ENCODE measurements at regions not wholly inside any gene's neighbourhood (a gene's known extent, or its start where the extent isn't known, plus 50 kb on each side); places are given as distances from the start of the nearest gene placed in this dataset.
"Not testable (repeated sequence)": the region's sequence is repeated elsewhere in the genome, so short reads cannot be mapped to it uniquely, and the experiment has no call there.

DNA sequence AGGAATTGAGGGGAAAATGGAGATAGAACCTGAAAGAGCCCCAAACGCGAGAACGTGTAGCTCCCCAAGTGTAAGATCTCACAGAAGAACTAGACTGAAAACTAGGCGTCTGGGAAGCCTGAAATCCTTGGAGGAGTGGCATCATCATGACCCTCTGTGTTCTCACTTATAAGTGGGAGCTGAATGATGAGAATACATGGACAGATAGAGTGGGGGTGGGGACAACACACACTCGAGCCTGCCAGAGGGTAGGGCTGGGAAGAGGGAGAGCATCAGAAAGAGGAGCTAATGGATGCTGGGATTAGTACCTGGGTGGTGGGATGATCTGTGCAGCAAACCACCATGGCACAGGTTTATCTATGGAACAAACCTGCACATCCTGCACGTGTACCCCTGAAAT lies 258.7 kb upstream of the NOTCH2NLA start:
- not testable (repeated sequence) for H3K27me3 ChIP-seq (replicated peaks in 1 of 7)

DNA sequence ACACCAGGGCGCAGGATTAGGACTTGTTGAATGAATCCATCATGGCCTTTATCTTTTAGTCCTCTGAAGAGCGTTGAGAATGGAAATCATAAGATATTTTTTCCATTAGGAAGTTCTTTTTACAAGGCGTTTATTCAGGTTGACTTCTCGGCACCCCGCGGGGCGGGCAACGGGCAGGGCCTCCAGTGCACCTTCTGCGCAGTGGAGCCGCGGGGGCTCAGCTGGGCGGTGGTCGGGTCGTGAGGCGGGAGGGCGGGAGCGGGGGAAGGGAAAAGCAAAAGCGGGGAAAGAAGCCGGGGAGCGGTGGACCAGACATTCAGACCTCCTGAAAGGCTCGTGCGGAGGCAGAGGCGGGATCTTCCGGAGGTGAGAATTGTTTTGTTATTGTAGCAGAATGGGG lies 258.3 kb upstream of the NOTCH2NLA start:
- Histone ChIP-seq H3K27ac (peak overlapping the region in 2 of 8 donors; percentile 31 to 36), H3K4me3 (peak overlapping the region in 2 of 8 donors; percentile 33 to 49)
- DNase-seq; H3K36me3 ChIP-seq; H3K27me3 ChIP-seq (replicated peaks in 1 of 7); H3K9me3 ChIP-seq; intact Hi-C loops (cut with DNase I; ENCODE audit: low total_unique reads); H3K4me1 ChIP-seq: not testable (repeated sequence)
- 13 to 19% methylated on average over 12 to 17 of the region's 24 CpGs; no CpG with 5 or more reads in 3 of the 5 donors for WGBS, 5 donors

More for the DNA sequence above, 258.7 kb upstream of the NOTCH2NLA start:
- DNase-seq; H3K27ac ChIP-seq; H3K4me1 ChIP-seq; intact Hi-C loops (cut with DNase I; ENCODE audit: low total_unique reads); H3K36me3 ChIP-seq; H3K9me3 ChIP-seq; H3K4me3 ChIP-seq: not testable (repeated sequence)
- no CpG with 5 or more reads among the region's 6 CpGs for WGBS, 5 donors

DNA sequence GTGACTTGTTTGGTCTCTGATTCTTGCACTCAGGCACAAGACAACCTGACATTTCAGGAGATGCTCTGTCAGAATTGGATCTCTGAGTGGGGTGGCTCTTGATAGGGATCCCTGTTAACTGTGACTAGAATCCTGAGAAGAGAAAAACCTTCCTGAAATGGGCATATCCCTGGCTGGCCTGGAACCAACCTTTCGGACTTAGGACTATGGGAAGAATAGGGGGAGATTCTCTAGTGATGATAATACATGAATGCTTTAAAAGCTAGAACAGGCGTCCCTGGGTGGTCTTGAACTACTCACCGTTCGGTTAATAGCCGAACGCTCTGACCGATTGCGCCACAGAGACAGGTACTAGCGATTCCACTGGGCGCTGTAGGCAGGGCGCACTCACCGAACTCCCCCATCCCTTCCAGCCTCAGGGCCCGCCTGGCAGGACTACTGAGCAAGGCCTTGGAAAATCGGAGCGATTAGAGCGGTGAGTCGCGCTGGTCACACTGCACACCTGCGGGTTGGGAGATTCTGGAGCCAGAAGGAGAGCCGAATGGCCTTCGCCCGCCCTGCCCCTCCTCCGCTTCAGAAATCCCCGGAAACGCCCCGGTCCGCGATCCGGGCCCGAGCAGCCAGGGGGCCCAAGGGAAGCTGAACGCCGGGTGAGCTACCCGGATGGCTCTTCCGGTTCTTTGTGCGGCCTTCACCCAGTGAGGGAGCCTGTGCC lies 257.6 kb upstream of the NOTCH2NLA start:
- H3K4me1 ChIP-seq; H3K36me3 ChIP-seq; H3K9me3 ChIP-seq; intact Hi-C loops (cut with DNase I; ENCODE audit: low total_unique reads); DNase-seq; H3K27me3 ChIP-seq (replicated peaks in 1 of 7): not testable (repeated sequence)
- WGBS, 5 donors, result 20 to 49% (median 27%) methylated on average over 12 to 30 of the region's 35 CpGs; no CpG with 5 or more reads in 1 of the 5 donors
- H3K4me3 ChIP-seq, result peak overlapping the region in 4 of 8 donors; percentile 6 to 49 (median 26)
- H3K27ac ChIP-seq, result peak overlapping the region in 2 of 8 donors; percentile 31 to 36

DNA sequence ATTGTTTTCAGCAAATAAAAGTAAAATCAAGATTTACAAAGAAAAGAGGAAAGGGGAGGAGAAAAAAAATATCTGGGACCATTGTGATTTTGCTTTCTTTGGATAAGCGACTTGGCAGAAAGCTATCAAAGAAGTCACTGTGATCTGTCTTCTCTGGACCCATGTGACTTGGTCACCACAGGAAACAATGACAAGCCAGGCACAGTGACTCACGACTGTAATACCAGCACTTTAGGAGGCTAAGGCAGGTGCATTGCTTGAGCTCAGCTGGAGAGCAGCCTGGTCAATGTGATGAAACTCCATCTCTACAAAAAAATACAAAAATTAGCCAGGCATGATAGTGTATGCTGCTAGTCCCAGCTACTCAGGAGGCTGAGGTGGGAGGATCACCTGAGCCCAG lies 255.4 kb upstream of the NOTCH2NLA start:
- H3K36me3 ChIP-seq; DNase-seq; H3K27ac ChIP-seq; intact Hi-C loops (cut with DNase I; ENCODE audit: low total_unique reads); H3K4me1 ChIP-seq; H3K9me3 ChIP-seq; H3K4me3 ChIP-seq; H3K27me3 ChIP-seq (replicated peaks in 1 of 7): not testable (repeated sequence)
- 50 to 71% (median 70%) methylated on average over 1 of the region's 2 CpGs for WGBS, 5 donors

DNA sequence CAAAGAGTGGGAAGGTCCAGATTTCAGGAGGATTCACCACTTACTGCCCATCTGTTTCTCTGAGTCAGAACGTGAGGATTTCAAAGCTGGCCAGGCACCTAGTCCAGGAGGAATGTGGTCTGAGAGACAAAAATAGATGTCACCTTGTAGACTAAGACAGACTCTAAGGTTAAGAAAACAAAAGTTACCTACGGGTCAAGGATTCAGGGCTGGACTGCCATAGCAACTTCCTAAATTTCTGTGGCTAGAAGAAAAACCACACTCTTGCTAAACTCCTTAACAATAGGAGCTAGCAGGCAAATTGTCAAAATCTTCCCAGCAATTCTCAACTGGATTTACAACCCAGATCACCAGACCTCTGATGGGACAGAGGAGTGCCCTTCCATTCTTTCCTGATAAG lies 250.4 kb upstream of the NOTCH2NLA start:
- H3K9me3 ChIP-seq; H3K27ac ChIP-seq; H3K4me1 ChIP-seq; H3K4me3 ChIP-seq; DNase-seq; H3K36me3 ChIP-seq; intact Hi-C loops (cut with DNase I; ENCODE audit: low total_unique reads); H3K27me3 ChIP-seq (replicated peaks in 1 of 7): not testable (repeated sequence)
- 20 to 48% (median 41%) methylated on average over 1 of the region's 2 CpGs for WGBS, 5 donors

DNA sequence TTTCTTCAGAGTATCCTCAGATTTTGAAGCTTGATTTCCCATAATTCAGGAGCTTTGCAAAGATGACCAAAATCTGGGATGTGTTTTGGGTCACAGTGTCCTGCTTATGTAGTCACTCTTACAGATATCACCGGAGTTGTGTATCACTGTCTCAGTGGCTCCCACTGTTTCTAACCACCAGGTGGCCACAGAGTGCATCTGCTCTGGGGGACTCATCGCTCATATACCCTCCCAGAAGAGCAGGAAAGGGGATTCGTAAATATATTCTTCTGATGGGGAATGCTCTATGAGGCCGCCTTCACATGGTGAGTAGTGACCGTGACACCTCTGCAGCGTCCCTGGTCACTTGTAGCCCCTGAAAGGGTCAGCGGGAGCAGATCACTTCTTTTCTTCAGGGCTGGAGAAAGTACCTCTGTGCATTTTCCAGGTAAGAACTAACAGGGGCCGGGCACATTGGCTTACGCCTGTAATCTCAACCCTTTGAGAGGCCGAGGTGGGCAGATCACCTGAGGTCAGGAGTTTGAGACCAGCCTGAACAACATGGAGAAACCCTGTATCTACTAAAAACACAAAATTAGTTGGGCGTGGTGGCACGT lies 249.4 kb upstream of the NOTCH2NLA start:
- H3K4me1 ChIP-seq; intact Hi-C loops (cut with DNase I; ENCODE audit: low total_unique reads); H3K36me3 ChIP-seq; H3K9me3 ChIP-seq; H3K27me3 ChIP-seq (replicated peaks in 1 of 7); H3K4me3 ChIP-seq; H3K27ac ChIP-seq; DNase-seq: not testable (repeated sequence)
- TF ChIP-seq, protein P1, sequence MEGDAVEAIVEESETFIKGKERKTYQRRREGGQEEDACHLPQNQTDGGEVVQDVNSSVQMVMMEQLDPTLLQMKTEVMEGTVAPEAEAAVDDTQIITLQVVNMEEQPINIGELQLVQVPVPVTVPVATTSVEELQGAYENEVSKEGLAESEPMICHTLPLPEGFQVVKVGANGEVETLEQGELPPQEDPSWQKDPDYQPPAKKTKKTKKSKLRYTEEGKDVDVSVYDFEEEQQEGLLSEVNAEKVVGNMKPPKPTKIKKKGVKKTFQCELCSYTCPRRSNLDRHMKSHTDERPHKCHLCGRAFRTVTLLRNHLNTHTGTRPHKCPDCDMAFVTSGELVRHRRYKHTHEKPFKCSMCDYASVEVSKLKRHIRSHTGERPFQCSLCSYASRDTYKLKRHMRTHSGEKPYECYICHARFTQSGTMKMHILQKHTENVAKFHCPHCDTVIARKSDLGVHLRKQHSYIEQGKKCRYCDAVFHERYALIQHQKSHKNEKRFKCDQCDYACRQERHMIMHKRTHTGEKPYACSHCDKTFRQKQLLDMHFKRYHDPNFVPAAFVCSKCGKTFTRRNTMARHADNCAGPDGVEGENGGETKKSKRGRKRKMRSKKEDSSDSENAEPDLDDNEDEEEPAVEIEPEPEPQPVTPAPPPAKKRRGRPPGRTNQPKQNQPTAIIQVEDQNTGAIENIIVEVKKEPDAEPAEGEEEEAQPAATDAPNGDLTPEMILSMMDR (IDR thresholded peaks at IDR 0.05 in 8 of 11, conservative IDR thresholded peaks at IDR 0.05 in 3 of 11), result peak in 9 of 11 experiments; percentile 25 to 70 (median 48)
- 56 to 65% (median 58%) methylated on average over 11 to 12 of the region's 12 CpGs for WGBS, 5 donors

DNA sequence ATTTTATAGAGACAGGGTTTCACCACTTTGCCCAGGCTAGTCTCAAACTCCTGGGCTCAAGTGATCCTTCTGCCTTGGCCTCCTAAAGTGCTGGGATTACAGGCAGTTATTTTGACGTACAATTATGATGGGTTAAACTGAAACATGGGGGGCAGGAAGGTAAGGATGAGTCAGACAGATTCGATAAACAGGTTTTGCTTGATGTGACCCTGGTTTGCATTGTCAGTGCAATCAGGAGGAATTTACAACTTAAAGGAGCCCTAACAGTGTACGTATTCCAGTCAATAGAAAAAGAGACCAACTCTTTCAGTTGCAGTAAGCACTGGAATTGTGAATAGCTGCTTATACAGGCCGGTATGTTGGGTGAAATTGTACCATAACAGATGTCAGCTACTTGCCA lies 246.3 kb upstream of the NOTCH2NLA start:
- H3K9me3 ChIP-seq; intact Hi-C loops (cut with DNase I; ENCODE audit: low total_unique reads); H3K4me3 ChIP-seq; H3K27ac ChIP-seq; DNase-seq; H3K36me3 ChIP-seq; H3K27me3 ChIP-seq (replicated peaks in 1 of 7): not testable (repeated sequence)
- 69 to 91% (median 85%) methylated on average over 4 of the region's 4 CpGs for WGBS, 5 donors
- H3K4me1 ChIP-seq, result peaks cover 0 to 16% (median 2%) of the 10 kb centered on the region in 6 donors

DNA sequence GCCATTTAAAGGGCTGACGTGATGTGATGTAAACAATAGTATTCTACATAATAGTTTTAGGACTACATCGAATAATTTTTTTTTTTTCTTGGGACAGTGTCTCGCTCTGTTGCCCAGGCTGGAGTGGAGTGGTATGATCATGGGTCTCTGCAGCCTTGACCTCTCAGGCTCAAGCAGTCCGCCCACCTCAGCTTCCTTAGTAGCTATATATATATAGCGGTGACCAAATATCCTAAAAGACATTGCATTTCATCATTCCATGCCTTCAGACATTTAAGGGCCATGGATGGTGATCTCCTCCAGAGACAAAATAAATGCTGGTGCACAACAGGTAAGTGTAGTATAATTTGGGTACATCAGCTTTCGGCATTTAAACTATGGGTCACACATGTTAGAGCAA lies 245.4 kb upstream of the NOTCH2NLA start:
- 89 to 96% (median 92%) methylated on average over 6 of the region's 6 CpGs for WGBS, 5 donors
- H3K9me3 ChIP-seq; DNase-seq; H3K4me3 ChIP-seq; intact Hi-C loops (cut with DNase I; ENCODE audit: low total_unique reads); H3K36me3 ChIP-seq; H3K27me3 ChIP-seq (replicated peaks in 1 of 7); H3K27ac ChIP-seq: not testable (repeated sequence)
- H3K4me1 ChIP-seq, result peaks cover 0 to 16% (median 2%) of the 10 kb centered on the region in 6 donors

Data from spleen (tissue), 11 donors.